ENCODE measurements at regions not wholly inside any gene's neighbourhood (a gene's known extent, or its start where the extent isn't known, plus 50 kb on each side); places are given as distances from the start of the nearest gene placed in this dataset.
"Not testable (repeated sequence)": the region's sequence is repeated elsewhere in the genome, so short reads cannot be mapped to it uniquely, and the experiment has no call there.

DNA sequence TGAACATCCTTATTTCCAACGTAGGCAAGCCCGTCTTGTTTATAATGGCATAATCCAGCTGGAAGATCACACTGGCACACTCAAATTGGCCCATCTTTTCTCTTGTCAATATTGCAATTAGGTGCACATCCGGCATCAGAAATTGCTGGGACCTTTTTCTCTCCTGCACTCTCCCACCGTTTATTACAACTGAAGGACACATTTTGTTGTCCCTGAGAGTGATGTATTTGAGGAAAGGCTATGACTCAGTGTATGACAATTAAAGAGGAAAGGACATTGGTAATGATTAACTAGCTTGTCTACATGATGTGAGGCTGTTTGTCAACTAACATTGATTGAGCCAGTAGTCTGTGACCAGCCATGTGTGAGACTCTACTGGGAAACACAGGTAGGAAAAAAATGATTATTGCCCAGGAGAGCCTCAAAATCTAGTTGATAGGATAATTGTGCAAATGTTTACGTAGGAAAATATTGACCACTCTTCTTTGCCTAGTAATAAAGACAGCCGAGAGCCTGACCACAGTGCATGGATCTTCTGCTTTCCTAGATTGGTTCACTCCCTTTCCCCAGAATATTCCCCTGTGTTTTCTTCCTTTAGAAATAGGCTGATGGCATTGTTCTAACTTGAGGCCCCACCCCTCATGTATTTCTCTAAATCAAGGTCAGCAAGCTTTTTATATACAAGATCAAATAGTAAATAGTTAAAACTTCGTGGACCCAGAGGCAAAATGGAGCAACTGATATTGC lies 230.0 kb upstream of the BTBD3 start:
- peak overlapping the region; percentile 27 for H3K4me3 ChIP-seq (ENCODE audit: low read length)
- H3K9me3 ChIP-seq (ENCODE audit: control insufficient read depth, low read length), result no peaks in the 10 kb centered on the region
- H3K36me3 ChIP-seq (ENCODE audit: control insufficient read depth, insufficient read depth, low read length), result no peaks in the 10 kb centered on the region
- H3K27me3 ChIP-seq (ENCODE audit: control insufficient read depth, insufficient read depth, low read length), result peaks cover 6% of the 10 kb centered on the region
- H3K9ac ChIP-seq (ENCODE audit: low read length), result peak overlapping the region; percentile 32
- H3K4me1 ChIP-seq (ENCODE audit: control insufficient read depth, insufficient read depth, low read length), result peaks cover 11% of the 10 kb centered on the region

DNA sequence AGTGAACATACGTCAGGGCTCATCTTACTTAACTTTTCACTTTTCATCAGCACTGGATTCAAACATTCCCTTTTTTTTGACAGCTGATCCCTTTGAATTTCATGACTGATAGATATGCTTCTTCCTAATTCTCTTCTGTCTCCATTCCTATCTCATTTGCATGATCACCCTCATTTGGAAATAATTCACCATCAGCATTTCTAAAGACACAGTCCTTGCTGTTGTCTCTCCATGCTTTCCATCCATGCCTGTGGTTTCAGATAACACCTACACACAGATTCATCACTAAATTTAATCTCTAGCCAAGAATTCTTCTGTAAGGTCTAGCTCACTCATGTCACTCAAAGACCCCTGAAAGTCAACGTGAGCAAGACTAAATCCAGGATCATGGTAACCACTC lies 228.4 kb upstream of the BTBD3 start:
- Histone ChIP-seq H3K9me3 (ENCODE audit: control insufficient read depth, low read length) (no peaks in the 10 kb centered on the region), H3K36me3 (ENCODE audit: control insufficient read depth, insufficient read depth, low read length) (no peaks in the 10 kb centered on the region), H3K27me3 (ENCODE audit: control insufficient read depth, insufficient read depth, low read length) (peaks cover 6% of the 10 kb centered on the region), H3K9ac (ENCODE audit: low read length) (no peak overlapping the region), H3K4me1 (ENCODE audit: control insufficient read depth, insufficient read depth, low read length) (peaks cover 11% of the 10 kb centered on the region), H3K4me3 (ENCODE audit: low read length) (no peak overlapping the region)

DNA sequence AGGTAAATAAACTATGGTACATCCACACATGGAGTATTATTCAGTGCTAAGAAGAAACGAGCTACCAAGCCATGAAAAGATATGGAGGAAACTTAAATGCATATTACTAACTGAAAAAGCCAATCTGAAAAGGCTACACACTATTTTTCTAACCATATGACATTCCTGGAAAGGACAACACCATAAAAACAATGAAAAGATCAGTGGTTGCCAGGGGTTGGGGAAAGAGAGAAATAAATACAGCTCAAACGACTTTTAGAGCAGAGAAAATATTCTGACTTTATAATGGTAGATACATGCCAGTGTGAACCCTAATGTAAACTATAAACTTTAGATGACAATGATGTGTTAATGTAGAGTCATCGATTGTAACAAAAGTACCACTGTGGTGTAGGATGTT lies 225.9 kb upstream of the BTBD3 start:
- no peak overlapping the region for H3K9ac ChIP-seq (ENCODE audit: low read length)

DNA sequence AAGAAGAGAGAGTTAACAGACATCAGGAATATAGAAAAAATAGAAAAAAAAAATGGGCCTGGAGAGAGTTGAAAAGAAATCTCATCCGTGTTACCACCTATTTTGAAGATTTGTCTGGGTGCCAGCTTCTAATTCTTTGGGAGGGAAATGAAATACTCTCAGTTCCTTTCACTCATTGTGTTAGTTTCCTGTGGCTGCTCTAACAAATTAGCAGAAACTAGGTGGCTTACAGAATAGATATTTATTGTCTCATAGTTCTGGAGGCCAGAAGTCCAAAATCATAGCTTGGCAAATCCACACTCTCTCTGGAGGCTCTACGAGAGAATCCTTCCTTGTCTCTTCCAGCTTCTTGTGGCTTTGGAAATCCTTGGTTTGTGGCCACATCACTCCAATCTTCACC lies 225.1 kb upstream of the BTBD3 start:
- H3K4me3 ChIP-seq (ENCODE audit: low read length), result no peak overlapping the region
- H3K9me3 ChIP-seq (ENCODE audit: control insufficient read depth, low read length), result no peaks in the 10 kb centered on the region
- H3K4me1 ChIP-seq (ENCODE audit: control insufficient read depth, insufficient read depth, low read length), result peaks cover 6% of the 10 kb centered on the region
- H3K36me3 ChIP-seq (ENCODE audit: control insufficient read depth, insufficient read depth, low read length), result no peaks in the 10 kb centered on the region
- H3K9ac ChIP-seq (ENCODE audit: low read length), result no peak overlapping the region
- no peaks in the 10 kb centered on the region for H3K27me3 ChIP-seq (ENCODE audit: control insufficient read depth, insufficient read depth, low read length)

More for the DNA sequence above, 225.9 kb upstream of the BTBD3 start:
- Histone ChIP-seq H3K4me1 (ENCODE audit: control insufficient read depth, insufficient read depth, low read length) (peaks cover 11% of the 10 kb centered on the region), H3K36me3 (ENCODE audit: control insufficient read depth, insufficient read depth, low read length) (no peaks in the 10 kb centered on the region), H3K9me3 (ENCODE audit: control insufficient read depth, low read length) (no peaks in the 10 kb centered on the region), H3K4me3 (ENCODE audit: low read length) (no peak overlapping the region), H3K27me3 (ENCODE audit: control insufficient read depth, insufficient read depth, low read length) (no peaks in the 10 kb centered on the region)

DNA sequence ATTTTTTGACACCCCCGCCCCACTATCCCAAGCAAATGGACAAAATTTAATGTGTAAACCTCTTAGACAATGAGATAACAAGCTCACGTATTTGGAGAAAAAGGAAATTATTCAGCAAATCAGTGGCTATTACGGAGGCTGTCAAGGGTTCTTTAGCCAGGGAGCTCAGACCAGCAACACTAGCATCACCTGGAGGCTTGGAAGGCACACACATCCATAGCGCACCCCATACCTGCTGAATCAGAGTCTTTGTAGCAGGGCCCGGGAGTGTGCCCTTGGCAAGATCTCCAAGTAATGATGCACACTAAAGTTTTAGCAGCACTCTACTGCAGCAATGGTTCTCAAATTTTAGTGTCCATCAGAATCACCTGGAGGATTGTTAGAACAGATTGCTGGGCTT lies 223.2 kb upstream of the BTBD3 start:
- H3K27me3 ChIP-seq (ENCODE audit: control insufficient read depth, insufficient read depth, low read length), result no peaks in the 10 kb centered on the region
- H3K9me3 ChIP-seq (ENCODE audit: control insufficient read depth, low read length), result no peaks in the 10 kb centered on the region
- H3K9ac ChIP-seq (ENCODE audit: low read length), result no peak overlapping the region
- H3K4me3 ChIP-seq (ENCODE audit: low read length), result no peak overlapping the region
- no peaks in the 10 kb centered on the region for H3K36me3 ChIP-seq (ENCODE audit: control insufficient read depth, insufficient read depth, low read length)
- H3K4me1 ChIP-seq (ENCODE audit: control insufficient read depth, insufficient read depth, low read length), result no peaks in the 10 kb centered on the region

DNA sequence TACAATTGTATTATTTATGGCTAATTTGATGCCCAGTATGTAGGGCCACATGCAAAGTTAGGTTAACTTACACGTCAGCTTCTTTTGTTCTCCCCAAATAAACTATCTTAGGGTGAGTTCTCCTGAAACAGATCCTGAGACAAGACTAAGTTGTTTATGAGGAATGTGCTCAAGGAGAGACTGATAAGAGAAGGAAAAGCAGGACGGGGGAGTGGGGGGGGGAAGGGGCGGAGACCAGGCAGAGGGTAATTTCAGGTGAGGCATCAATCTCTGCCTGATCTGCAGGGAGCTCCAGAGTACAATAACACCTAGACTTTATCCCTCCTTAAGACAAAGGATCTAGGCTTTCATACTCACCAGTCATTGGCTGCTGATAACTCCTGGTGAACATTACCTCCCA lies 220.6 kb upstream of the BTBD3 start:
- Histone ChIP-seq H3K4me3 (ENCODE audit: low read length) (no peak overlapping the region), H3K4me1 (ENCODE audit: control insufficient read depth, insufficient read depth, low read length) (no peaks in the 10 kb centered on the region), H3K9ac (ENCODE audit: low read length) (no peak overlapping the region), H3K36me3 (ENCODE audit: control insufficient read depth, insufficient read depth, low read length) (no peaks in the 10 kb centered on the region), H3K9me3 (ENCODE audit: control insufficient read depth, low read length) (no peaks in the 10 kb centered on the region), H3K27me3 (ENCODE audit: control insufficient read depth, insufficient read depth, low read length) (no peaks in the 10 kb centered on the region)

DNA sequence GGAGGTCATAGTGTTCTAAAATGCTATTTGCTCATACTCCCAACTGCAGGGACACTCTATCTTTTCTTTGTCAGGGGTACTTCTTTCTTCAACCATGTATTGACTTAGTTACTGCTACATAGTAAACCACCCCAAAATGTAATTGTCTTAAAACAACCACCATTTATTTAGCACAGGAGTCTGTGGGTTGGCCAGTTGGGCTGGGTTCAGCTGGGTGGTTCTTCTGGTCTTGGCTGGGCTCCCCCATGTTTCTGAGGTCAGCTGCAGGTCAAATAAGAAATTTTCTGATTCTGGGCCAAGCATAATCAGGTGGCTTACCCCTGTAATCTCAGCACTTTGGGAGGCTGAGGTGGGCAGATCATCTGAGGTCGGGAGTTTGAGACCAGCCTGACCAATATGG lies 220.0 kb upstream of the BTBD3 start:
- Histone ChIP-seq H3K36me3 (ENCODE audit: control insufficient read depth, insufficient read depth, low read length) (no peaks in the 10 kb centered on the region), H3K27me3 (ENCODE audit: control insufficient read depth, insufficient read depth, low read length) (no peaks in the 10 kb centered on the region), H3K9ac (ENCODE audit: low read length) (no peak overlapping the region), H3K4me3 (ENCODE audit: low read length) (no peak overlapping the region), H3K4me1 (ENCODE audit: control insufficient read depth, insufficient read depth, low read length) (no peaks in the 10 kb centered on the region), H3K9me3 (ENCODE audit: control insufficient read depth, low read length) (no peaks in the 10 kb centered on the region)

DNA sequence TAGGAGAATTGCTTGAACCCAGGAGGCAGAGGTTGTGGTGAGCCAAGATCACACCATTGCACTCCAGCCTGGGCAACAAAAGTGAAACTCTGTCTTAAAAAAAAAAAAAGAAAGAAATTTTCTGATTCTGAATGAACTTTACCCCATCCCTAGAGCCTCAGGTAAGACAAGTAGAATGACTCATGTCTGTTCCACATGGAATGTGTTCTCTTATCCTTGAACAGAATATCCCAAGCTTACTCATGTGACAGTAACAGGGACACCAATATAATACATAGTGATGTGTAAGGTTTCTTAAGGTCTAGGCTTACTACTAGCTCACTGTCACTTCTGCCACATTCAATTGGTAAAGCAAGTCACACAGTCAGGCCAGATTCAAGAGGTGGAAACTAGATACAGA lies 219.6 kb upstream of the BTBD3 start:
- no peaks in the 10 kb centered on the region for H3K27me3 ChIP-seq (ENCODE audit: control insufficient read depth, insufficient read depth, low read length)
- H3K36me3 ChIP-seq (ENCODE audit: control insufficient read depth, insufficient read depth, low read length), result no peaks in the 10 kb centered on the region
- no peaks in the 10 kb centered on the region for H3K9me3 ChIP-seq (ENCODE audit: control insufficient read depth, low read length)
- no peaks in the 10 kb centered on the region for H3K4me1 ChIP-seq (ENCODE audit: control insufficient read depth, insufficient read depth, low read length)
- no peak overlapping the region for H3K9ac ChIP-seq (ENCODE audit: low read length)
- no peak overlapping the region for H3K4me3 ChIP-seq (ENCODE audit: low read length)

DNA sequence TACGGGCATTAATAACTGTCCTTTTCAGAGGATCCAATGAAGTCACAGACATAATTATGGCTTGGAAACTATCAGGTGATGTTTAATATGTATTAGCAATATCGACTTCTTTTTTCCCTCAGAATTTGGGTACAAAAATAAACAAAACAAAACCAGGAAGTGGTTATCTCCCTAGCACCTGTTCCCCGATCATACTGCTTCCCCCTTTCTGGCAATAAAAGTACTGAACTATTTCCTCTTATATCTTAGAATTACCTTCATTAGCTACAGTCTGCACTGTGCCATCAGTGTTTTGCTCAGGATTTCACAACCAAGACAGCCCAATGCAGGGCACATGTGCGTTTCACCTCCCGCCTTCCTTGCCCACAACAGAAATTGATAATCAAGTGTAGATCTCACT lies 216.9 kb upstream of the BTBD3 start:
- Histone ChIP-seq H3K4me3 (ENCODE audit: low read length) (no peak overlapping the region), H3K4me1 (ENCODE audit: control insufficient read depth, insufficient read depth, low read length) (no peaks in the 10 kb centered on the region), H3K36me3 (ENCODE audit: control insufficient read depth, insufficient read depth, low read length) (no peaks in the 10 kb centered on the region), H3K27me3 (ENCODE audit: control insufficient read depth, insufficient read depth, low read length) (no peaks in the 10 kb centered on the region), H3K9ac (ENCODE audit: low read length) (no peak overlapping the region), H3K9me3 (ENCODE audit: control insufficient read depth, low read length) (no peaks in the 10 kb centered on the region)

DNA sequence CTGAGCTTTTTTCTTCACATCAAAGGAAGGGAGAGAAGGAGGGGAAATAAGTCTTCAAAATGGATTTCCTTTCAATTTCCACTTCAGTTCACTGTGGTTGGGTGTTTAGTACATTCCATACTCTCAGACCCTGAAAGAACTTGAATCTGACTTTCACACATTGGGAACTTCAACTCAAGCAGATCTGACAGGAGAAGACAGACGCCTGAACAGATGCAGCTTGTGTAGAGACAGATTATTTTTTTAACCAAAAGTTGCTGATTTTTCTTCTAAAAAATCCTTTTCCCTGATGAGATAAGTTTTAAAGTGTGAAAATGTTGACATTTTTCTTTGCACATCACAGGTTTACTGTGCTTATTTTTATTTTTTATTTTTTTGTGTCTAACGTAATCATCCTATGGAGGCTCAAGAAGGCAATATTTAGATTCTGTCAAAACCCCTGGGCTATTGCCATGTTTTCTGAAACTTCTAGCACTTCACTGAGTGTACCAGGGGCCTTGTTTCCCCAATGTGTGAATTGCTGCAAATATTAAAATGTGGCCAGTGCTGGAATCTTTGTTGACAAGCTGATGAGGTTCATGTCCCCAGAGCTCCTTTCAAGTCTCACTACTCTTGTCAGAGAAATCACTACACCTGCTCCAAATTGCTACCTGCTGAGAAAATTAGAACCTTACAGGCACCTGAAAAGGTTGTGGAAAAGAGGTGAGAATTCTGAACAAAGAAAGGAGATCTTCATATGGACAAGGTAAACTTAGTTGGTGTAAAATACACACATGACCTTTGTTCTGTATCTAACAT lies 214.8 kb upstream of the BTBD3 start:
- H3K27me3 ChIP-seq (ENCODE audit: control insufficient read depth, insufficient read depth, low read length), result no peaks in the 10 kb centered on the region
- H3K9ac ChIP-seq (ENCODE audit: low read length), result no peak overlapping the region
- no peak overlapping the region for H3K4me3 ChIP-seq (ENCODE audit: low read length)
- H3K9me3 ChIP-seq (ENCODE audit: control insufficient read depth, low read length), result no peaks in the 10 kb centered on the region
- H3K36me3 ChIP-seq (ENCODE audit: control insufficient read depth, insufficient read depth, low read length), result no peaks in the 10 kb centered on the region
- H3K4me1 ChIP-seq (ENCODE audit: control insufficient read depth, insufficient read depth, low read length), result no peaks in the 10 kb centered on the region

DNA sequence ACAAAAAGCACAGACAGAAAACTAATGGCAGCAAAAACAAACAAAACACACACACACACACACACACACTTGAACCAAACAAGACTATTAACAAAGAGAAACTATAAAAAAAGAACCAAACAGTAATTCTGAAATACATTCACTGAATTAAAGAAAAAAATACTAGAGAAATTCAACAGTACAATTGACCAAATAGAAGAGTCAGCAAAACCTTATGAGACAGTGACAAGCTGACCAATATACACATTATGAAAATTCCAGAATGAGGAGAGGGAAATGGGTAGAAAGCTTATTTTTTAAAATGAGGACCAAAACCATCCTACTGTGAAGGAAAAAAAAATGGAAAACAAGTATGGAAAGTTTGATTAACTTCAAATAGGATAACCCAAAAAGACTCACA lies 212.2 kb upstream of the BTBD3 start:
- H3K9me3 ChIP-seq (ENCODE audit: control insufficient read depth, low read length), result no peaks in the 10 kb centered on the region
- H3K36me3 ChIP-seq (ENCODE audit: control insufficient read depth, insufficient read depth, low read length), result no peaks in the 10 kb centered on the region
- H3K9ac ChIP-seq (ENCODE audit: low read length), result no peak overlapping the region
- H3K4me1 ChIP-seq (ENCODE audit: control insufficient read depth, insufficient read depth, low read length), result no peaks in the 10 kb centered on the region
- no peaks in the 10 kb centered on the region for H3K27me3 ChIP-seq (ENCODE audit: control insufficient read depth, insufficient read depth, low read length)
- H3K4me3 ChIP-seq (ENCODE audit: low read length), result no peak overlapping the region

DNA sequence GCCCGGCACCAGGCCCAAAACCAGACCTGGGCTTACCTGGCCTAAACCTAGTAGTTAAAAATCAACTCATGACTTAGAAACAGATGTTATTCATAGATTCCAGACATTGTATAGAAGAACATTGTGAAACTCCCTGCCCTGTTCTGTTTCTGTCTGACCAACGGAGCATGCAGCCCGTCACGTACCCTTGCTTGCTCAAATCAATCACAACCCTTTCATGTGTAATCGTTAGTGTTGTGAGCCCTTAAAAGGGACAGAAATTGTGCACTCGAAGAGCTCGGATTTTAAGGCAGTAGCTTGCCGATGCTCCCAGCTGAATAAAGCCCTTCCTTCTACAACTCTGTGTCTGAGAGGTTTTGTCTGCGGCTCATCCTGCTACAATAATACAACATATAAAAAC lies 209.5 kb upstream of the BTBD3 start:
- not testable (repeated sequence) for H3K9ac ChIP-seq (ENCODE audit: low read length); H3K4me3 ChIP-seq (ENCODE audit: low read length); H3K36me3 ChIP-seq (ENCODE audit: control insufficient read depth, insufficient read depth, low read length); H3K4me1 ChIP-seq (ENCODE audit: control insufficient read depth, insufficient read depth, low read length); H3K9me3 ChIP-seq (ENCODE audit: control insufficient read depth, low read length); H3K27me3 ChIP-seq (ENCODE audit: control insufficient read depth, insufficient read depth, low read length)

Data from mucosa of stomach (tissue), 1 donor.